ENCODE measurements at regions not wholly inside any gene's neighbourhood (a gene's known extent, or its start where the extent isn't known, plus 50 kb on each side); places are given as distances from the start of the nearest gene placed in this dataset.
"Not testable (repeated sequence)": the region's sequence is repeated elsewhere in the genome, so short reads cannot be mapped to it uniquely, and the experiment has no call there.

- DNase-seq = not testable (repeated sequence)
Observed at GRCh38 chr1:144140243-144140642, 168.5 kb upstream of the FAM72C start.

GRCh38 chr1:144105006-144105405, 133.2 kb upstream of the FAM72C start:
- not testable (repeated sequence) for DNase-seq

GRCh38 chr1:144104000-144104677, 132.4 kb upstream of the FAM72C start:
- DNase-seq = not testable (repeated sequence)

GRCh38 chr1:144103156-144103880, 131.5 kb upstream of the FAM72C start:
- not testable (repeated sequence) for DNase-seq

GRCh38 chr1:144102046-144102745, 130.4 kb upstream of the FAM72C start:
- DNase-seq = not testable (repeated sequence)

GRCh38 chr1:144101397-144102045, 129.7 kb upstream of the FAM72C start:
- no peak for DNase-seq

GRCh38 chr1:144077167-144077841, 105.5 kb upstream of the FAM72C start:
- DNase-seq = peak; percentile 58

- DNase-seq = not testable (repeated sequence)
Observed at GRCh38 chr1:144076646-144077045, 104.9 kb upstream of the FAM72C start.

GRCh38 chr1:144070394-144071053, 98.7 kb upstream of the FAM72C start:
- DNase-seq = not testable (repeated sequence)

- DNase-seq = not testable (repeated sequence)
Observed at GRCh38 chr1:144067042-144067441, 95.3 kb upstream of the FAM72C start.

- not testable (repeated sequence) for DNase-seq
Observed at GRCh38 chr1:144066071-144066813, 94.5 kb upstream of the FAM72C start.

- not testable (repeated sequence) for DNase-seq
Observed at GRCh38 chr1:144065299-144066060, 93.7 kb upstream of the FAM72C start.

GRCh38 chr1:144049365-144049764, 77.6 kb upstream of the FAM72C start:
- not testable (repeated sequence) for DNase-seq

- not testable (repeated sequence) for DNase-seq
Observed at GRCh38 chr1:144046645-144047044, 74.9 kb upstream of the FAM72C start.

- not testable (repeated sequence) for DNase-seq
Observed at GRCh38 chr1:144045751-144046546, 74.2 kb upstream of the FAM72C start.

- DNase-seq = not testable (repeated sequence)
Observed at GRCh38 chr1:144042251-144042650, 70.5 kb upstream of the FAM72C start.

GRCh38 chr1:144040293-144040692, 68.5 kb upstream of the FAM72C start:
- not testable (repeated sequence) for DNase-seq

- not testable (repeated sequence) for DNase-seq
Observed at GRCh38 chr1:144034045-144034444, 62.3 kb upstream of the FAM72C start.

GRCh38 chr1:144031550-144031949, 59.8 kb upstream of the FAM72C start:
- DNase-seq = not testable (repeated sequence)

Measured in fibroblast of skin of right biceps (primary cell).